OCI-LY7 (cell line): ENCODE measurements at regions not wholly inside any gene's neighbourhood (a gene's known extent, or its start where the extent isn't known, plus 50 kb on each side); places are given as distances from the start of the nearest gene placed in this dataset.

Experiments used
- CTCF ChIP-seq: fragments of 200-600 bp; sonication (generic); conservative IDR thresholded peaks from 2 replicates; pipeline ENCODE4 v1.5.1; 2014; ENCODE audit warnings: mild to moderate bottlenecking, antibody characterized with exemption, low read length, moderate library complexity, mixed read lengths
- EZH2phosphoT487 ChIP-seq: fragments of 200-600 bp; sonication (generic); IDR thresholded peaks from 2 replicates; pipeline ENCODE4 v1.6.1; 2018; ENCODE audit warnings: low read depth, borderline replicate concordance, mild to moderate bottlenecking, mixed run types, antibody characterized with exemption, low read length, moderate library complexity, mixed read lengths

GRCh38 chr13:107590556-107590955 lies 624.8 kb downstream of the LIG4 start:
- TF ChIP-seq CTCF, result no peak
- no peak for TF ChIP-seq EZH2phosphoT487
